Neuron (in vitro differentiated cells): ENCODE measurements at regions not wholly inside any gene's neighbourhood (a gene's known extent, or its start where the extent isn't known, plus 50 kb on each side); places are given as distances from the start of the nearest gene placed in this dataset.

Experiments used
- H2AFZ ChIP-seq: one replicate; pipeline ENCODE4 v1.6.1; 2013; ENCODE audit warnings: low read depth, mild to moderate bottlenecking, inconsistent platforms, low read length, moderate library complexity
- H3K27me3 ChIP-seq: one replicate; pipeline ENCODE4 v1.6.1; 2013; ENCODE audit warnings: low read length; ENCODE audit not compliant: insufficient read depth
- H3K36me3 ChIP-seq: one replicate; pipeline ENCODE4 v1.6.1; 2013; ENCODE audit warnings: low read length; ENCODE audit not compliant: insufficient read depth
- H3K4me1 ChIP-seq: one replicate; pipeline ENCODE4 v1.6.1; 2013; ENCODE audit warnings: low read length; ENCODE audit not compliant: insufficient read depth
- H3K4me3 ChIP-seq: 2 replicates; pipeline ENCODE4 v1.5.1; 2013; ENCODE audit warnings: mild to moderate bottlenecking, low read length, moderate library complexity
- H3K9me3 ChIP-seq: one replicate; pipeline ENCODE4 v1.6.1; 2013; ENCODE audit warnings: low read length

GRCh38 chr5:87827539-87827938 lies 414.8 kb upstream of the CCNH start:
- no peaks in the 10 kb centered on the region for H3K27me3 ChIP-seq
- H3K4me1 ChIP-seq: no peaks in the 10 kb centered on the region
- H3K9me3 ChIP-seq: no peaks in the 10 kb centered on the region
- H3K36me3 ChIP-seq: no peaks in the 10 kb centered on the region
- no peak overlapping the region for H2AFZ ChIP-seq
- H3K4me3 ChIP-seq: no peak overlapping the region

- H3K27me3 ChIP-seq: no peaks in the 10 kb centered on the region
- no peak overlapping the region for H2AFZ ChIP-seq
- H3K4me3 ChIP-seq: no peak overlapping the region
- H3K36me3 ChIP-seq: no peaks in the 10 kb centered on the region
- no peaks in the 10 kb centered on the region for H3K9me3 ChIP-seq
- H3K4me1 ChIP-seq: no peaks in the 10 kb centered on the region
These were observed 413.8 kb upstream of the CCNH start for GRCh38 chr5:87826507-87826906.

- H3K36me3 ChIP-seq: no peaks in the 10 kb centered on the region
- no peak overlapping the region for H2AFZ ChIP-seq
- no peaks in the 10 kb centered on the region for H3K4me1 ChIP-seq
- H3K4me3 ChIP-seq: no peak overlapping the region
- no peaks in the 10 kb centered on the region for H3K9me3 ChIP-seq
- no peaks in the 10 kb centered on the region for H3K27me3 ChIP-seq
These were observed 412.9 kb upstream of the CCNH start for GRCh38 chr5:87825583-87825982.

- no peaks in the 10 kb centered on the region for H3K4me1 ChIP-seq
- no peaks in the 10 kb centered on the region for H3K36me3 ChIP-seq
- H3K27me3 ChIP-seq: no peaks in the 10 kb centered on the region
- no peaks in the 10 kb centered on the region for H3K9me3 ChIP-seq
- H3K4me3 ChIP-seq: no peak overlapping the region
- no peak overlapping the region for H2AFZ ChIP-seq
These were observed 395.1 kb upstream of the CCNH start for GRCh38 chr5:87807783-87808182.

- H2AFZ ChIP-seq: no peak overlapping the region
These were observed 390.6 kb upstream of the CCNH start for GRCh38 chr5:87803352-87803751.

GRCh38 chr5:87791869-87792268 lies 379.1 kb upstream of the CCNH start:
- Histone ChIP-seq H3K27me3 (peaks cover 16% of the 10 kb centered on the region), H2AFZ (no peak overlapping the region), H3K36me3 (no peaks in the 10 kb centered on the region), H3K9me3 (no peaks in the 10 kb centered on the region), H3K4me3 (no peak overlapping the region), H3K4me1 (no peaks in the 10 kb centered on the region)

More at GRCh38 chr5:87803352-87803751, 390.6 kb upstream of the CCNH start:
- no peaks in the 10 kb centered on the region for H3K4me1 ChIP-seq
- H3K36me3 ChIP-seq: no peaks in the 10 kb centered on the region
- H3K9me3 ChIP-seq: no peaks in the 10 kb centered on the region
- no peak overlapping the region for H3K4me3 ChIP-seq
- peaks cover 3% of the 10 kb centered on the region for H3K27me3 ChIP-seq

GRCh38 chr5:87788416-87788815 lies 375.7 kb upstream of the CCNH start:
- Histone ChIP-seq H3K4me3 (no peak overlapping the region), H3K9me3 (no peaks in the 10 kb centered on the region), H2AFZ (no peak overlapping the region), H3K36me3 (no peaks in the 10 kb centered on the region), H3K27me3 (peaks cover 18% of the 10 kb centered on the region), H3K4me1 (no peaks in the 10 kb centered on the region)

- Histone ChIP-seq H3K4me1 (no peaks in the 10 kb centered on the region), H3K9me3 (no peaks in the 10 kb centered on the region), H3K27me3 (peaks cover 21% of the 10 kb centered on the region), H3K4me3 (no peak overlapping the region), H3K36me3 (no peaks in the 10 kb centered on the region), H2AFZ (no peak overlapping the region)
These were observed 375.0 kb upstream of the CCNH start for GRCh38 chr5:87787625-87788256.

GRCh38 chr5:87787086-87787485 lies 374.4 kb upstream of the CCNH start:
- no peak overlapping the region for H3K4me3 ChIP-seq
- peaks cover 25% of the 10 kb centered on the region for H3K27me3 ChIP-seq
- no peaks in the 10 kb centered on the region for H3K36me3 ChIP-seq
- no peaks in the 10 kb centered on the region for H3K9me3 ChIP-seq
- H3K4me1 ChIP-seq: no peaks in the 10 kb centered on the region
- no peak overlapping the region for H2AFZ ChIP-seq

GRCh38 chr5:87786471-87786870 lies 373.7 kb upstream of the CCNH start:
- H3K27me3 ChIP-seq: peaks cover 26% of the 10 kb centered on the region
- no peak overlapping the region for H3K4me3 ChIP-seq
- peaks cover 5% of the 10 kb centered on the region for H3K4me1 ChIP-seq
- H3K9me3 ChIP-seq: no peaks in the 10 kb centered on the region
- no peaks in the 10 kb centered on the region for H3K36me3 ChIP-seq
- no peak overlapping the region for H2AFZ ChIP-seq

- Histone ChIP-seq H3K27me3 (peaks cover 26% of the 10 kb centered on the region), H3K4me1 (peaks cover 7% of the 10 kb centered on the region), H3K9me3 (no peaks in the 10 kb centered on the region), H2AFZ (no peak overlapping the region), H3K4me3 (no peak overlapping the region), H3K36me3 (no peaks in the 10 kb centered on the region)
These were observed 373.0 kb upstream of the CCNH start for GRCh38 chr5:87785554-87786335.

- Histone ChIP-seq H3K36me3 (no peaks in the 10 kb centered on the region), H3K4me1 (peaks cover 7% of the 10 kb centered on the region), H3K9me3 (no peaks in the 10 kb centered on the region), H2AFZ (no peak overlapping the region), H3K4me3 (no peak overlapping the region), H3K27me3 (peaks cover 28% of the 10 kb centered on the region)
These were observed 372.3 kb upstream of the CCNH start for GRCh38 chr5:87784879-87785495.

- no peaks in the 10 kb centered on the region for H3K9me3 ChIP-seq
- H2AFZ ChIP-seq: no peak overlapping the region
- no peak overlapping the region for H3K4me3 ChIP-seq
- no peaks in the 10 kb centered on the region for H3K36me3 ChIP-seq
- H3K4me1 ChIP-seq: peaks cover 7% of the 10 kb centered on the region
- peaks cover 28% of the 10 kb centered on the region for H3K27me3 ChIP-seq
These were observed 371.6 kb upstream of the CCNH start for GRCh38 chr5:87784311-87784710.
